KG1 (cell line): ENCODE measurements at regions not wholly inside any gene's neighbourhood (a gene's known extent, or its start where the extent isn't known, plus 50 kb on each side); places are given as distances from the start of the nearest gene placed in this dataset.
"Not testable (repeated sequence)": the region's sequence is repeated elsewhere in the genome, so short reads cannot be mapped to it uniquely, and the experiment has no call there.

ENCODE experiments used
- DNase-seq: peaks from one replicate; lab custom pipeline; 2025; lab: John Stamatoyannopoulos, UW

DNA sequence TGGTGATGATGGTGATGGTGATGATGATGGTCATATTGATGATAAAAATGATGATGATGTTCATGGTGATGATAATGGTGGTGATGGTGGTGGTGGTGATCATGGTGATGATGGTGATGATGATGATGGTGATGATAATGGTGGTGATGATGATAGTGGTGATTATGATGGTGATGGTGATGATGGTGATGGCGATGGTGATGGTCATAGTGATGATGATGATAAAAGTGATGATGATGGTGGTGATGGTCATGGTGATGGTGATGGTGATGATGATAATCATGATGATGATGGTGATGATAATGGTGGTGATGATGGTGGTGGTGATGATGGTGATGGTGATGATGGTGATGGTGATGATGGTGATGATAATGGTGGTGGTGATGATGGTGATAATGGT is 478.7 kb downstream of the TYW1 start:
- no peak for DNase-seq

DNA sequence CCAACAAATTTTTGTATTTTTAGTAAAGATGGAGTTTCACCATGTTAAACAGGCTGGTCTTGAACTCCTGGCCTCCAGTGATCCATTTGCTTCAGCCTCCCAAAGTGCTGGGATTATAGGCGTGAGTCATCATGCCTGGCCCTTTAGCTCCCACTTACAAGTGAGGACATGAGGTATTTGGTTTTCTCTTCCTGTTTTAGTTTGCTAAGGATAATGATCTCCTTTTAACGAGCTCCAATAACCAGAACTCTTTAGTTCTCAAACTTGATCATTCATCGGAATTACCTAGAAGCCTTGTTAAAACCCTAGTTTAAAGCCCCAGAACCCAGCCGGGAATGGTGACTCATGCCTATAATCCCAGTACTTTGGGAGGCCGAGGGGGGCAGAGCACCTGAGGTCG is 481.4 kb downstream of the TYW1 start:
- no peak for DNase-seq

DNA sequence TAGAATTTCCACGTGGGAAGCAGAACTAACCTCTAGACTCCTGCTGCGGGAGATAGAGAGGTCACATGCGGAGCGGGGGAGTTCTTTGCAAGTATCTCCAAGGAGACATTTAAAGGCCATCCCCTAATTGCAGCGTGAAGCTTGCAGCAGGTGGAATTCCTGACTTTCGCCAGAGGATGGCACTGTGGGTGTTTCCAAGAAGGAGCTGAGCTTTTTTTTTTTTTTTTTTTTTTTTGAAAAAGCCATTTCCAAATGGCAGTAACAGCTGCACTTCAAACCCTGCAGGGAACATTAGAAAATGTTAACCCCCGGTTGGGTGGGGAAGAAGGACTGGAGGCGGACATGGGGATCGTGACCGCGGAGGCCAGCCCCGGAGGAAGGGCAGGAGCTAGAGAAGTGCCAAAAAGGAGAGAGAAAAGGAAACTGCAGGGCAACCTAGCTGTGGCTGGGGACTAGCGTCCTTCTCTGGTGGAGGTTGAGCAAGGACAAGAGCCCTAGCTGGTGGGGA is 487.7 kb downstream of the TYW1 start:
- no peak for DNase-seq

DNA sequence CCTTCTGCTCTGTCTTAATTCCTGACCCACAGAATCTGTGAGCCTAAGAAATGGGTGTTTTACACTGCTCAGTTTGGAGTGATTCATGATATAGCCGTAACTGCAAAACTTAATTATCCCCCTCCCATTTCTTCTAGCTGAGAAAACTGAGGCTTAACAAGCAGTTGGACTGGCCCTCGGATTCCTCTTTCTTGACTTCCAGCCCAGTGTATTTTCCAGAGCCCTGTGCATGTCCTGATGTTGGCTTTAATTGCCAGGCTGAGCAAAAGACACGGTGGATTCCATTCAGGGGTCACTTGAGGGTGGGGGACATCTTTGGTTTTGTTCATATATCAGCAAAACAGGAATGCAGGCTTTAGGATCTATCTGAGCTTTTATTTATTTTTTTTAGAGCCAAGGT is 489.8 kb downstream of the TYW1 start:
- no peak for DNase-seq

DNA sequence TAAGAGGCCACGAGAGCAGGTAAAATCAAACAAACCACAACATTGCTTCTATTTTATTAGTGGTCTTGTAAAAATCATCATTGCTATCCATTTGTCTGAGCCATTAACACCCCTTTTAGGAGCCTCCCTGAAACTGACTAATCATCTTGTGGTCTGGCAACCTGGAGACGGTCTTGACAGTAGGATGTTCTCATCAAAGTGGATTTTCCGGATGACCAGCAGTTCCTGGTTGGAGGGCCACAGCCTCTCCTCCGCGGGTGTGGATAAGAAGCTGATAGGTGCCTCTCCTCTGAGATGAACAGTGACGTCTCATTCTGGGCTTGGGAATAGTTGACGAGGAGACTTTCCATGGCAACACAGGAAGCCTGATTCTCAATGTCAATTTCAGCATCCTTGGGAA is 490.7 kb downstream of the TYW1 start:
- DNase-seq = no peak

DNA sequence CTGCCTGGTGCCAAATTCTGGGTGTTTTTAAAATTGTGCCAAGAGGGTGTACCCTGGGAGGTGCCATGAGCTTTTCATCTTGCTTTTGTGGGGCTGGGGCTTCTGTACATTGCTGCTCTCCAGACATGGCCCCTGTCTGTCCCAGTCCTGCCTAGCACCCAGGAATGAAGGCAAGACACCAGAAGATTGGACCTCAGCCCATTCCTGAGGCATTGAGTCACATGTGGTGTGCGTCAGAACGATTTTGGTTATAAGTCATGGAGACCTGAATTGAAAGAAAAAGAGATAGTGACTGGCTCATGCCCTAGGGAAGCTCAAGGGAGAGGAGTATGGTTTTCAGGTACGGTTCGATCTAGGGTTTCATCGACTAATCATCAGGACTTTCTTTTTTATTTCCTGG is 493.2 kb downstream of the TYW1 start:
- no peak for DNase-seq

DNA sequence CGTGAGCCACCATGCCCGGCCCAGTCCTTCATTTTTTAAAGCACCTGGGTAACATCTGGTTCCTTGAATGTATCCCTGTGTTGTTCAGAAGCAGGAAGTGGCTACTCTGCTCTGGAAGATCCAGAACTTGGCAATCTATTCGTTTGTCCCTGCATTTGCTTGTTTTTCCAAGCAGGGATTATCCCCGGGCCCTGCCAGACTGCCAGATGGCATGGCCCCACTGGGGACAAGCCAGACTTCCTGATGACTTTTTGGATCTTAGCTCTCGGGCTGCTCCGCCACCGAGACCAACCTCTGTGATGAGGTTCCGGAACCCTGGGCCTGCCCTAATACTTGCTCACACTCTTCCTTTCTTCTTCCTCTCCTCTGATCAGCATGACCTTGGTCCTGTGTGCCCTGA is 496.7 kb downstream of the TYW1 start:
- DNase-seq = no peak

DNA sequence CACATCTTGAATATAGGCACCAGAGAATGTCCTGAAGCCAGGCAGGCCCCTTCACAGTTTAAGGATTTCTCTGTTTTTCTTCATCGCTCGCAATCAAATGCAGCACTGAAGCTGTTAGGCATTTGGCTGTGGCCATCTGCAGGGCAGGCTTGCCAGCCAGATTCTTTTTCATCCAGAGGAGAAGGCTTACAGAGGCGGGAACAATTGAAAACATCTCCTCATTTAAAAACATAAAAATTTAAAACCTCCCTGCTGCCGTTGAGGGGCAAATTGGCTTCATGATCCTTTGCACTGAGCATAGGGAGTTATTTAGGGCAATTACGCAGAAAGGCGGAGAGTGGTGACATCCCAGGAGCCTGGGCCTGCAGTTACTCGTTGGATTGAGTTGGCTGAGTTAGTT is 500.0 kb downstream of the TYW1 start:
- DNase-seq = no peak

DNA sequence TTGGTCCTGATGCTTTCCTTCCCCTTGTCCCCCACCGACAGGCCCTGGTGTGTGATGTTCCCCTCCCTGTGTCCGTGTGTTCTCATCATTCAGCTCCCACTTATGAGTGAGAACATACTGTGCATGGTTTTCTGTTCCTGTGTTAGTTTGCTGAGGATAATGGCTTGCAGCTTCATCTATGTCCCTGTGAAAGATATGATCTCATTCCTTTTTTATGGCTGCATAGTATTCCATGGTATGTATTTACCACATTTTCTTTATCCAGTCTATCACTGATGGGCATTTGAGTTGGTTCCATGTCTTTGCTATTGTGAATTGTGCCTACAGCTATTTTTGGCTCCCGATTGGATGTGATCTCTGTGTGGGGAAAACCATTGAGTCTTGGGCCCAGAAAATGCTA is 501.3 kb downstream of the TYW1 start:
- not testable (repeated sequence) for DNase-seq

DNA sequence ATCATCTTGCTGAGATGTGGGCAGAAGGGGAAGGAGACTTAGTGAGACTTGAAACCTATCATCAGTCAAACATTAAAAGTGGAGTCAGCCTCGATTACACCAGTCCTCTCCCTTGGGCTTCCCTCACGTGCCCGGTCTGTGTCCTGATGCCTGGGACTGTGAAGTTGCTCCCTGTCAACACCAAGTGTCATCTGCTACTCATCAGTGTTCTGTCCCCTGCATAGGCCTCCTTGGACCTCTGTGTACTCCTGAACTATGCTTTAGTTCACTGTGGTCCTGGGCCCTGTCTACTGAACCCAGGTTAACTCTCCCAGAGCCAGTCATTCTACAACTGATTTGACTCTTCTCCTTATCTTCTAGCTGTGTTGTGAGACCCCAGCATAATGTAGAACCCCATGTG is 506.3 kb downstream of the TYW1 start:
- no peak for DNase-seq

DNA sequence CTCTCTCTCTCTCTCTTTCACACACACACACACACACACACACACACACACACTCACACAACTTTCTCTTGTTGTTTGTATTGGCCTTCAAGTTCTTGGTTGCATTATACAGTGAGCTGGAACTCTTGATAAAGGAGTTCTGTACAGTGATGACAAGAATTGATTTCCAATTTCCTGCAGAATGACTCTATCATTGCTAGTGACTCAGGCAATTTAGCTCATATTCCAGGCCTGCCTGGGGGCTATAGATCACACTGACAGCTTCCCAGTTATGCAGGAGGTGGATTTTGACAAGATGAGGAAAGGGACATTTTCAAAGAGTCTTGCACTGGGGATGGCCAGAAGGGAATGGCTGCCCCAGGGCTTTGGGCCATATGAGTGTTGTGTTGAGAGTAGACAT is 508.8 kb downstream of the TYW1 start:
- no peak for DNase-seq

DNA sequence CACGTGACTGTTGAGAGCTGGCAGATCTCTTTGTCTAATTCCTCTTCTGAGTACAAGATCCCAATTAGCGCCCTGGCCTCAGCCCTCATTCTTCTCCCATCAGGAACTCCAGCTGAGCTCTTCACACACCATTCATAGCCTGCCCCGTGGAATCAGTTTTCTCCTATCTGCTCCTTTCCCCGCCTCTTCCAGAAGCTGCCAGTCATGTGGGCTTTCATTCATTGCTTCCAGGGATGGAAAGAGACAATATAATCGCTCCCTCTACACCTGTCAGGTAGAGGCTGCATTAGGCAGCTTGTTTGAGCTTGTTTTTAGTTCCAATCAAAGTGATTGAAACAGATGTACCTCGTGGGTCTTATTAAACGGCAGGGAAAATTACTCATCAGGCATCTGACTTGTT is 515.8 kb downstream of the TYW1 start:
- DNase-seq = no peak

DNA sequence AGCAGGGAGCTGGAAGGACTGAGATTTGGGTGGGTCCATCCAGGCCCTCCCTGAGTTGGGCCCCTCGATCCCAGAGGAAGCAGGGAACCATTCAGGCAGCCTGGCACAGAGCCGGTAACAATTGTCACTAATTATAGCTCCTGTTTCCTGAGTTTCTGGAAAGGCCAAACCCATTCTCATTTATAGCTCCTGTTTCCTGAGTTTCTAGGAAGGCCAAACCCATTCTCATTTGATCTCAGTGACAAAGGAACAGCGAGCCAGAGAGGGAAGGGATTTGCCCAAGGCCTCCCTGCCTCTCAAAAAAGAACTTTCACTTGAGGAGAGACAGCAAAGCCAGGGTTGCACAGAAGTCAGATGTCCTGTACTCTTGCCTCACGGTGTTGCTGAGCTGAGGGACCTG is 521.9 kb downstream of the TYW1 start:
- DNase-seq = no peak

DNA sequence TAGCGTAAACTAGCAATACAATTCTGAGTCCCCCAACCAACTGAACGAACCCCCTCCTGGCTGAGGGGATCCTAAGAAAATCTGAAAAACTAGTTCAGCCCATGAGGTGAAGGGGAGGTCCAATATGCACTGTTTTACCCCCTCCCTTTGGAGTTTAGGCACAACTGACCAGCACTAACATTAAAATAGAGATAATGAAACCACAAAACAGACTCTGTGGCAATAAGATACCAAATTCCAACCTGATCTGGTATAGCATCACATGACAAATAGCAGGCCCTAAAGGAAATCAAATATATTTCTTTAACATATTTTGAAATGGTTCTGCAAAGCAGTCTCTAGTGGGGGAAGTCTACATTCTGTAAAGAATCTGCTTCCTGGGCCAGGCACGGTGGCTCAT is 522.5 kb downstream of the TYW1 start:
- DNase-seq = no peak

DNA sequence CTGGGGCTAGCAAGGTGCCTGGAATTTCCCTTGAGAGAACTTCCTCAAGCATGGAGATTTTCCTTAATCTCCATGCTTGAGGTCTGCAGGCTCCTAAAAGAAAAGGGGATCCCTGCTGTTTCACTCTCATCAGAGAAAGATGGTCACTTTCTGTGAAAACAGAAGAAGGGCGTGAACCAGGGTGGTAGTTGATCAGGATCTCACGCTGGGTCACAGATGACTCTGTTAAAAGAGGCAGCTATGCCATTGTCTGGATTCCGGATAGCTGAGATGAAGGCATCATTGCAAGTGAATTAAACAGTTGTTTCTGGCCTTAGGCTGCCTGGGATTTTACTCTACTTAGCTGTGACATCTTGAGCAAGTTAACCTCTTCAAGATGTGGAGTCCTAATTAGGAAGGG is 525.9 kb downstream of the TYW1 start:
- DNase-seq = no peak

DNA sequence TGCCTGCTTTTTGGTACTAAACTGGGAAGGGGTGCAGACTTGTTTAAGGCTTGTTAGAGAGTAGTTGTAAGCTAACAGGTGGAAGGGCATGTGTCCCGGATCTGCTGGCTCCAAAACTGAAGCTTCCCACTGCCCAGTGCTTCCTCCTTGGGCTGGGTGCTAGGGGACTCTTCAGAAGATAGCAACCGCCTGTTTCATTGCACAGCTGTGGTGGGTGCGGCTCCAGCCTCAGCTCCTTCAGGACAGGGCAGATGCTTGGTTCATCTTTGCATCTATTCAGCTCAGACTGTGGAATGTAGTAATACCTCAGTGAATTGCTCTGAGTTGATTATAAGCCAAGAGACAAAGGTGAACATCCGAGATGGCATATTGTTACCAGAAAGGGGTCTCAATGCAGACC is 527.1 kb downstream of the TYW1 start:
- no peak for DNase-seq

DNA sequence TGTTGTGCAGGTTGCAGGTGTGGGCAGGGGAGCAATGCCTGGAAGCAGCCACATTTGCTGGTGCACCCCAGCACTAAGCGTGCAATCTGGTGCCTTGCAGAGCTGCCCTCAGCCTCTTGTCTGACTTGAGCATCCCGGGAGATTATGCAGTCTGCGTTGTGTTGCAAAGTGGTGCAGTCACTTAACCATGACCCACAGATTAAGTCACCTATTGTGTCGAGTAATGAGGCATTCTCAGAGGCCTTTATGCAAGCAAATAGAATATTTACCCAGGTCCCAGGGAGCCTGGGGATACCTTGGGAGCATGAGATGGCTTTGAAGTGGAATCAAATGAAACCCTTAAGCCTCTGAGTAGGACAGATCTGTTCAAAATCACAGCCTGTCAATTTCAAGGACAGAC is 529.0 kb downstream of the TYW1 start:
- no peak for DNase-seq

DNA sequence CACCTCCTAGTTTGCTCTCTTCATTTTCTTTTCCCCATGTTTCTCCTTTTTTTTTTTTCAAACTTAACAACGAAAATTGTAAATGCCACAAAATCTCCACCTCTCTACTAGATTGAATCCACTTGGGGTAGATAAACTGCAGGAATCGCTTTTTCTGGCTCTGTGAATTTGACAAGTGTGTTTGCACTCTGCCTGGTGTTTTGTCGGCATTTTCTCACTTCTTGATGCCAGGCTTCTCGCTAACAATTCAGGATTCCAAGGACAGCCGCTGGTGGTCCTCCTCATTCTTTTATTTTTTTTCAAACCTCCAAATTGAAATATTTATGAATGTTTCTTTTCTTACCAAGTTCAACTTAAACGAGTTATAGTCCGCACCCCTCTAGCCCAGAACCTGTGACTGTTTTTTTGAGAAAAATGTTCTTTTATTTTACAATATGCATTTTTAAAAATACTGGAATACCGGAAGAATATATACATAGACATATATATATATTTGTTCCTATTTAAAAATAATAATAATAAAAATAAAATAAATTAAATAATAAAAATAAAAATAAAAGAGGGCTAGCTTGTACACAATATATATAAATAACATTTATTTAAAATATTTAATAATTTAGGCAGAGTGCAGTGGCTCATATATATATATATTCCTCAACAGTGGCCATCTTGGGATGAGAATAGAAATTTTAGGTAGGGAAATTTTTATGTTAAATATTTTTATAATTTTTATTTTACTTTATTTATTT is 538.8 kb downstream of the TYW1 start:
- no peak for DNase-seq

DNA sequence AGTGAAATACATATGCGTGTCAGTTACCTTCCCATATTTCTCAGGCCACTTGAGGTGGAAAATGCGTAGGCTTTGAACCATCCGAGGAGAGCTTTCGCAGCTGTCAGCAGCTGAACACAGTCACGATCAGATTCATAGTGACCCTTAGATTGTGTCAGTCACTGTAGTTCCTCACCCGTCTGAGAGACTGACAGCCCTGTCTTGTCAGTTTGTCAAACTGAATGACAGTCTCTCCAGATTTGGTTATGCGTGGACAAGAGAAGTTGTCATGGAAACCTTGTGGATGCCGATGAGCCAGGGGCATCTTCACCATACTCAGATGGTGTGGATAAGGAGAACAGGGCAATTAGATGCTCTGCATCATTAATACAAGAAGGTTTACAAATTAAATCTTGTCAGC is 546.3 kb downstream of the TYW1 start:
- DNase-seq = no peak

DNA sequence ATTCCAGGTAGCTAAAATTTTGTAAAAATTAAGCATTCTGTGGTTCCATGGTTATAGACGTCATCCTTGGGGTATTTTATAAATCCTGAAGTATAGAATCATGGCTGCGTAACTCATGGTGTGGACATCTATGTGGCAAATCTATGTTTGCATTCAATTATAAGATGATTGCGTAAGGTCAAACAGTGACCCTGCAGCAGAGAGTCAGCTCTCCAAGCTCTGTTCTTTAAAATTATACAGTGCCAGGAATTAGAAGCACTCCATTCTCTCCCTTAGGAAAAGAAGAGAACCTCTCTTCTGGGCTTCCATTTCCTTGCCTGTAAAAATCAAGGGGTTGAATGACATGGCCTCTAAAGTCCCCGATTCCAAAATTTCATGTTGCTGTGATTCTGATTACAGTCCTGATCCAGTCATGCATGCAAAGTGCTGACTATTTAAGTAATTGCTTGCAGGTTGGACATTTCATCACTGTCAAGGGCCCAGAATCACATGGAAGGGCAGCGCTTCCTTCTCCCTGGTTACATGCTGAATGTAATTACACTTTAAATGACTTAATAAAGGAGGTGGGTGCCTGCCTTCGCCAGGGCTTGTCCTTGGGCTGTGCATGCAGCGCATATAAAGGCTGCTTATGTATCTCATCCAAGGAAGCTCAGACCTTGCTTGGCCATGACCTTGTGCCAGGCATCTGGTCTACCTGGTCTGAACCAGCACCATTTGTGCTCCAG is 550.7 kb downstream of the TYW1 start:
- DNase-seq = no peak

DNA sequence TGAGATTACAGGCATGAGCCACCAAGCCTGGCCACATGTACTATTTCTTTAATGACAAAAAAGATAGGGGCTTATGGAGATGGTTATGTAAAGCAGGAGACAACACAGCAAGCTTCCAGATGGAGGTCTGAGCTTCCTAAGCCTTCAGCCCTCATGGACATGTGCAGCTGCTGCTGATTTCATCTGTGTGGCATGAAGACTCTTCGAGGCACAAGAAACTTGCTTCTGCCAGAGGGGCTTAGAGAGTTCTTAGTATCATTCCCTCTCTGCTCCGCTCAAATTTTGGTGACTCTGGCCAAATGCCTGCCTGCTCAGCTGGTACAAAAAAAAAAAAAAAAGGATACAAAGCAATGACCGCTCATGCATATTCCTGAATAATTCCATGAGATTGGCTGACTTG is 552.5 kb downstream of the TYW1 start:
- no peak for DNase-seq

DNA sequence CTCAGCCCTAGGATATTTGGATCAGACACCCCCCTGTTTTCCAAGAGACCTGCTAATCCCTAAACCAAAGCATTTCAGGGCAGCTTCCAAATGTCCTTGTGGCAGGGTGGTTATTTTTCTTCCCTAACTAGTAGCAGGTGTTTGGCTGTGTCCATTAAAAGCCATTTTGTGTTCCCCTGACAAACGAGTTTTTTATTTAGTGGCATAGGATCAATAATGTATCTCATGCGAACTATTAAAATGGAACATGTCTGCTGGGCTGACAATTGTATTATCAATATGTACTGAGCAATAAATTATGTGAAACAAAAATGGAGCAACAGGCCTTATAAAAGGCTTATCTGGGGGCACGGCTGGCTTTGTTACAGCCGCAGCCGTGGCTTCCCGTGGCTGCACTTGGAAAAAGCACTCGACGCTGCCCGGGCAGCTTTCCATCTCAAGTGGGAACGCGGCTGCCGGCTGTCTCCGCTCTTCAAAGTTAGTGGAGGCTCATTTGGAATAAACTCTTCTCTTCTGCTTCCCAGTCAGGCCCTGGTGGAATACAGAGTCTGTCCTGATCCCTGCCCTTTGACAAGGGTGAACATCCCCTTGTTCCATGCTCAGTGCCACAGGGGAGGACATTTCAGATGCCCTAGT is 554.3 kb downstream of the TYW1 start:
- no peak for DNase-seq

DNA sequence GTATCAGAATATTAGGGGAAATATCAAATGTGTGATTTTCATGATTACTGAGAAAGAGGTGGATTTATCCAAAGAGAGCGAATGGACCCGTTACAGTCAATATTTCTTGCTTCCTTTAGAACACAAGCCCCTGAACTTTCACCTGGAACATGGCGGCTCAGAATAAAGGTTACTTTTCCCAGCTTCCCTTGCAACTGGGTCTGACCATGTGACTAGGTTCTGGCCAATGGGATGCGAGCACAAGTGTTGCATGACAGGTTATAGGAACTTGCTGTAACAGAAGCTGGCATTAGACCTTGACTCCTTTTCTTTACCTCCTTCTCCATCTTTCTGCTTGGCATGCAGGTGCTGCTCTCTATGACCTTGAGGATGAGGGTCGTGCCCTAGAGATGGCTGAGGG is 556.1 kb downstream of the TYW1 start:
- no peak for DNase-seq
